Hepatic stellate cell (primary cell): ENCODE measurements at regions not wholly inside any gene's neighbourhood (a gene's known extent, or its start where the extent isn't known, plus 50 kb on each side); places are given as distances from the start of the nearest gene placed in this dataset.
A peak's percentile ranks its signal among the peaks of the same experiment; 100 is the strongest.

ENCODE experiments used
- DNase-seq: peaks from one replicate; pipeline ENCODE4 v3.0.0; 2011; ENCODE audit warnings: low spot score

DNA sequence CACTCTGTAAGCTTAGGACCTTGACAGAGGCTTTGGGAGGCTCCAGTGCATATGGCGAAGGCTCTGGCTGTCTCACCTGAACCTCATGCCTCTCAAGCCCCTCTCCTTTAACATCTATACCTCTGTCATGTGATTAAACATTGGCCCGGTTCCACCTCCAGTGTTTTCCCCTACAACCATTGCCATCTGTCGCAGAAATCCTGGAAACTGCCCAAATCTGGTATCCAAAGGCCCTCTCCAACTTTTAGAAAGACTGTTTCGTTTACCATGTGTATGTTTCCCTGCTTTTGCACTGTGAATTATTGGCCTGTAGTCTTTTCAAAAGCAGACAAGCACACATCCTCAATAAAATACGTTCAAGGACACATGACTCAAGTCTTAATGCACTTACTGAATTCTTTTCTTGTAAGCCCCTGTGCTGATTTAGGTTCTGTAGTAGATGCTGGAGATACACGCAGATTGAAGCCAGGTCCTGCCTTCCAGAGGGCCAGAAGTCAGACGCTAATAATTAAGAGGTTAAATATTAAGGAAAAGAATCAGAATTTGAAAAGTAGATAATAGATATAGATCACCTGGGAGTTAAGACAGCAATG, 386.4 kb upstream of the SLC14A2 start:
- DNase-seq, result no peak

- no peak for DNase-seq
Observed at GRCh38 chr18:45231617-45232016, 383.7 kb upstream of the SLC14A2 start.

- no peak for DNase-seq
Observed at GRCh38 chr18:45232061-45232460, 383.2 kb upstream of the SLC14A2 start.

DNA sequence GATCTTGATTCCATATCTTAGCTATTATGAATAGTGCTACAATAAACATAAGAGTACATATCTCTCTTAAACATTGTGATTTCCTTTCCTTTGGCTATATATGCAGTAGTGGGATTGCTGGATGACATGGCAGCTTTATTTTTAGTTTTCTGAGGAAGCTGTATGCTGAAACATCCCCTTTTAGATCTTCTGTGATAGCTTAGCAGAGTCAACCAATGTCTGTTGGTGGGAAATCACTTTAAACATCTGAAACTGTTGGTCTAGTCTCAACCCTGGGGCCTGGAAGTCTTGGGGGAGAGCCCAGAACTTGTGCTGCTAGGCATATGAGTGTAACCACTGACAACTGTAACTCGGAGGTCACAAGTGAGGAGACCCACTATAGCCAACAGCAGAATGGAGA, 378.6 kb upstream of the SLC14A2 start:
- no peak for DNase-seq

DNA sequence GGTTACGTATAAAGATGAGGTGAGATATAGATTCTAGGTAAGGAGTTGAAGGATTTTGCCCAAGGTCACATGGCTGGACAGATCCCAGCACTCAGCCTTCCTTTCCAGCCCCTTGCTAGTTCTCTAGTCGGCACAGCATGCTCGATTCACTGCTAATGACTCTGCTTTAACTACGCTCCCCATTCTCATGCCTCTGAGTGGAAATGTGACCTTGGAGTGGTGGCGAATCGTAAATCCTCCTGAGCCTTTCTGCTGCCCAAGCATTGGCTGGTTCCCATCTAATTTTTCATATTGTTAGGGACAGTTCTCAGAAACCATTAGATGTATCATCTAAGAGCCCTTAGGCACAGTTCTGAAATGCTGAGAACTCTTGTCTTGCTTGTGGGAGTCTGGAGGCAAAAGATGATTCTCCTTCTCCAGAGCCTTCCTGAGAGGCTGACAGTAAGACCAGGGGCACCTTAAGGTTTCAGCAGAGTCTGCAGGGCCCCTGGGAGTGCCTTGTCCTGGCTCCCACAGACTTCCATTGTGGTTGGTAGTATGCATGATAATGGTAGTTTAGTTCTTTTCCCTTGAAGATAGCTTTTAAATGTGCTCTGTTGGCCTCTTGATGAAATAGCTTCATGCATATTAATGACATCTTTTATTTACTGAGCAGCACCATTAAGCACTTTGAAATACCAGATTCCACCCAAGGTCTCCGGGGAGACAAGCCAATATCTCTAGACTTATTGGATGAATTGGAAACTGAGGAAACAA, 377.8 kb upstream of the SLC14A2 start:
- no peak for DNase-seq

DNA sequence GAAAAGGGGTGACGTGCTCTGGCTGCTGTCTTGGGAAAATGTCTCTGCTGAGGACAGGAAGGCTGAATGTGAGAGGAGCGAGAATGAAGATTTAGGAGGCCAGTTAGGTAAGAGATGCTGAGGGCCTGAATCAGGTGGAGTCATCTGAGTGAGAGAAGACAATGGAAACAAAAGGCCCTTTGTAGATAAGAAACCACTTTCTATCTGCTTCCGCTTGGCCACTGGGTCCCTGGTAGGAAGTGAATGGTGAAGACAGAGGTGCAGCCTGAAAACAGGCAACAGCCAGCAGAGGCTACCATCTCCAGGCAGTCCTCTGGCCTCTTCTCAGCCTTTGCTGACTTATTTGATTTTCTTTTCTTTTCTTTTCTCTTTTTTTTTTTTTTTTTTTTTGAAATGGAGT, 374.0 kb upstream of the SLC14A2 start:
- no peak for DNase-seq

DNA sequence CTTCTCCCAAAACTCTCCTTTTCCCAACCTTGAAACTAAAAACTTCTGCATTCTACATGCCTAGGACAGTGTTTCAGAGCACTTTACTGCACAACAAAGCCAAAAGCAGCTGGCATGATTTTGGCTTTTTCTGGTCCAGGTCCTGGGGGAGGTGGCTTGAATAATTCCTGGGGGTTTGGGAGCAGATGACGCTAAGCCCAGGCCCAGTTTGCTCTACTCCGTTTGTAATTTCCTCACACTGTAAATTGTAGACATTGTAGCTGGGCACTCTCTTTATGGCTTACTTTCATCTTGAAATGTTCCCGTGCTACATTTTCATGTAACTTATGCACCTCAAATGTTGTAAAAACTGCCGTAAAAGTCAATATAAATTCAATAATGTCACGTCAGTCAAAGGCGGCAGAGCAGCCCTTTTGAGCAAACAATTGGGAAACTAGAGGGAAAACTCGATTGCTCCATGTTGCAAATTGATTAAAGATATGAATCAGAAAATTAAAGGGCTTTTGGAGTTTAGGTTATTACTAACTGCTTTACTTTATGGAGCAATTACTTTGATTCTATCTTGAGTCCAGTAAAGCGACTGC, 373.2 kb upstream of the SLC14A2 start:
- no peak for DNase-seq

GRCh38 chr18:45243340-45244110, 371.8 kb upstream of the SLC14A2 start:
- DNase-seq, result no peak

- DNase-seq, result no peak
Observed at GRCh38 chr18:45245091-45245511, 370.2 kb upstream of the SLC14A2 start.

DNA sequence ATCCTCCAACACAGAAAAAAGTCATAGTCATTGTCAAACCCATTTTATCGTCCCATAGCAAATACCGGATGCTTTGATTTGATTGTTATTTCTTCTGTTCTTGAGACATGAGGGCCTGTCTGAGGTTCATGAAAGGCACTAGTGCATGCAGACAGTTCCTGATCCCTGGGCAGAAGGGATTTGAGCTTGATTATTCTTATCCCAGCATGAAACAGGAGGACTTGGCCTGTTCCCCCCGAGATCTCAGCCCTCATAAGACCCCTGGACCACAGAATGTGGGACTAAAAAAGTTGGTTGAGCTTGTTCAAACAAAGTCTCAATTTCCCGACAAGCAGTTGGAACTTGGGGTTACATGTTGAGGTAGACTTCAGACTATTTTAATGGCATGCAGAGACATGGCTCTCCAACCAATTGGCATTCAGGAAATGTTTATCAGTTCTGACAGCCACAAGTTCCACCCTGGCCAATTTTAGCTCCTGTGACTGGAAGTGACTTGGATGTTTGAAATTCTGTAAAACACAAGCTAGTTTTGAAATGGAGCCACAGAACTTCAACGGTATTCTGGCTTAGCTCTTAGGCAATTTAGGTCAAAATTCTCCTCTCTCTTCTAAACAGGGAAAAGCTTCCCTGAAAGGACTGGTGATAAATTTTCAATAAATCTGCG, 366.9 kb upstream of the SLC14A2 start:
- peak; percentile 54 for DNase-seq

- no peak for DNase-seq
Observed at GRCh38 chr18:45249246-45249661, 366.0 kb upstream of the SLC14A2 start.

DNA sequence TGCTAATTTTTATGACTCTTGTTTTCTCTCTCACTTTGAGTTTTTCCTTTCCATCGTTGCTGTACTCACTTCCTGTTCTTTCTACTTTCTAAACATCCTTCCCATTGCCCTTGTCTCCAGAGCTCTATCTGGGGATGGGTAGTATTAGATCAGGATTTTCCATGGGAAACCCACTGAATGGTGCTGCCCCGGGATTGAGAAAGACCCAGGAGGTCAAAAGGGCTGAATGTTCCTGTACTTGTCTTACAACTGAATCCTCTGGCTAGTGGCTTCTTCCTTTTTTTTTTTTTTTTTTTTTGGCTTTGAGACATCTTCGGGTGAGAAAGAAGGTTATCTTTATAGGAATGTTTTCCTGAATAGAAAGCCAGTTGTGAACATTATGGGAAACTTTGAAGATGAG, 364.8 kb upstream of the SLC14A2 start:
- no peak for DNase-seq

GRCh38 chr18:45251236-45251635, 364.0 kb upstream of the SLC14A2 start:
- DNase-seq, result no peak

DNA sequence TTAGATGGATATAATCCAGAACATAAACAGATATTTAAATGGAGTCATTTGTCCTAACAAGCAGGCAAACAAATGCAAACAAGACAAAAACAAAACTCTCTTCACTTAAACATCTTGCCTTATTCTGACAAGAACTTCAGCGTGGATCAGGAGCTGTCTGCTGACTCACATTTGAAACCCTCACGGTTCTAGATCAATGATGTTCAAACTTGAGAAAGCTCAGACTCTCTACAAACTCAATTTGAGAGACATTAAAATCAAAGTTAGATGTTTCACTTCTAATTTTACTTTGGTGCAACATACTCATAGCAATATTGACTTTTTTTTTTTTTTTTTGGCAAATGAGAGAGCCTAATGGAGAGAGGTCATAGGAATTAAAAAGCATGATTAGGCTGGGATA, 362.8 kb upstream of the SLC14A2 start:
- no peak for DNase-seq

DNA sequence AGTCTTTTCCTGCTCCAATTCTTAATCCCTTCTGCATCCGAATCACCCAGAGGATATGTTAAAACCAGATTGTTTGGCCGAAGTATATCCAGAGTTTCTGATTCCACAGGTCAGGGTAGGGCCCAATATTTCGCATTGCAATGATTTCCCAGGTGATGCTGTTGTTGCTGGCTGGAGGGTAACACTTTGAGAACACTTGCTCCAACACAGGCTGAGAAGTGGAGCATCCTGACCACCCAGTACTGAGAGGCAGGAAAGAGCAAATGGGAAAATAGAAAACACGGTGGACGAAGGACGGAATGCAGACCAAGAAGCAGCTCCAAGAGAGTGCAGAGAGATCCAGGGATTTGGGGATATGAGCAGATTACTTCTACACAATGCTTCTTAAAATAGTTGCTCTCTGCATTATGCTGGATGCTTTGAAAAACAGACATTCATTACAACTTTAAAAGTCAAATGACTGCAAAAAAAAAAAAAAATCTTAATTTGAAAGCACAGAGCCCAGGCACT, 362.2 kb upstream of the SLC14A2 start:
- no peak for DNase-seq

DNA sequence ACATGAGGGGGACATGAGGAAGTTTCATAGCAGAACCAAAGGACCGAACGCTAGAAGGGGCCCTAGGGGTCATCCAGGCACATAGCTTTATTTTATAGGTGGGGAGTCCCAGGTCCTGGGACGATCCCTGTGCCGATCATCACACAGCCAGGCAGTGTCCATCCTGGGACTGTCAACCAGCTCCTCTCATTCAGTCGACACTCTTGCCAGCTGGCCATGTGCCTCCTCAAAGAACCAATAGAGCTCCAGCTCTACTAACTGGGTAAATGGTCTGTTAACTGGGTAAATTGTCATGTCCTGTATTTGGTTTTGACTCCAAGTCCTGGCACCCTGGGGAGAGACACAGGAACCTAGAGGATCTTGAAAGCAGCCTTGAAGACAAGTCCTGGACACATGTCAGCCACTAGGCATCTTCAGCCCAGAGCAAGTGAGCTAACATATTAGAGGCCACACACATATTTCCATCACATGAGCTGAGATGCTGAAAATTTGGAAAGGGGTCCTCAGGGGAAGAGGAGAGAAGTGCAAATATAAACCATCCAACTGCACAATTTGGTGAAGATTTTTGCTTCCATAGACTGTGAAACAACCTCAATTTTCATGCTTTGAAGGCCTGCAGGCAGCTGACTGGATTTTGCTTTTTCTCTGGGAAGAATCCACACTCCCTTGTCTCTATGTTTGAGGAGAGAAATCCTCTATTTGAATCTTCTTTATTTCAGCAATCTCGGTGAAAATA, 361.1 kb upstream of the SLC14A2 start:
- no peak for DNase-seq

DNA sequence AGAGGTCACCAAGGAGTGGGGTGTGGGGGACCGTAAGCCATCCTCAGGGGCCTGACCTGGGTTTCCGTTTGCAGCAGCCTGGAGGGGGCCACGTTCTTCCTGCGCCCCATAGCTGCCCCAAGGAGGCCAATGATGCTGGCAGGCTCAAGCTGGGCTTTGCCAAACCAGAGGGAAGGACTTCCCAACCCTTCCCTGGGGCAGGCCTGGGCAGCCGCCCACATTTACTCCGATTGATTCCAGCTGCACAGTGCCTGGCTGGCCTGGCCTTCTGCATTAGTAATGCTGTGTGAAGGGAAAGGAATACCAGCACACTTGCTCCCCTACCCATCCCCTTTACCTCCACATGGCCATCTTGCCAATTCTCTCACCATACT, 360.6 kb upstream of the SLC14A2 start:
- no peak for DNase-seq

DNA sequence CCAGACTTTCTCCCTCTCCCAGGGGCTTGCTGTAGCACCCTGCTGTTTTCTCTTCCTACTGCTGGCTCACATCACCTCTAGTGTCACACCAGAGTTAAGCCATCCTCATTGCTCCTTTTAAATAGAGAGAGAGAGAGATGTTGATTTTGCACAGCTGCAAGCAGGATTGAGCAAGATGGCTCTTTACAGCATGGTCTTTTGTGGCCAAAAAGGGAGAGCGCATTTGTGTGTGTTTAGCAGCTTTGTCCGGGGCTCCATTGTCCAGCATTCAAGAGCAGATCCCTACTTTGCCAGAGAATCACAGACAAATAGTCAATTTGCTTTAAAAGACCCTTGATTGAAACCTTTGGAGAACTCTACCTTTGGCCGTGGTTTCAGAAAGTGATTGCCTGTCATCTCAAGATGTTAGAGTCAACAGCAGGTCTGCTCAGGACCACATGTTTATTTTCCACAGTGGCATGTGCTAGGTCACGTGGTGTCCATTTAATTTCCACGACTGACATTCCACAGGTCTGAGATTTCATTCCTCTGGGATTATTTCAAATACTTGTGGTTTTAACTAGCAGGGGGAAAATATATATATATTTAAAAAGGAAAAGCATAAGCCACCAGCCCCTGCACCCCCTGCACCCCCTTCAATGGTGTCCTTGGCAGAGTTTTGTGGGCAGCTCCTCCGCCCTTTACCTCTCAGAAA, 359.9 kb upstream of the SLC14A2 start:
- DNase-seq, result peak; percentile 75

GRCh38 chr18:45260125-45260524, 355.2 kb upstream of the SLC14A2 start:
- no peak for DNase-seq

DNA sequence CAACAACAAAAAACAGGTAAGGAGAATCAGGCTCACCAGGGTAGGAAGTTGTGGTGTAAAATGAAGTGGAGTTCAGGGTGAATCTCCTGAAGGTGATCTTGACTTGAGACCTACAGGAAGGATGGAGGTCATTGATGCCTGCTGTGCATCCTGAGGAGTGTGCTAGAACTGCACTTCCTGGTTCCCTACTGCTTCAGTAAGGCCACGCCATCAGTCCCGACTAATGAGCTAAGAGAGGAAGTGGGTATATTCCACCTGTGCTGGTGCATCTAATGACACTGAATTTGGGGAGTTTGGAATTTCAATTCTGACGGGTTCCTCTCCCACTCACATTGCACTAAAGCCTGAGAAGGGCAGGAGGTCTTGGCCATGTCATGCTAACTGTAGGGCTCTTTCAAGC, 349.3 kb upstream of the SLC14A2 start:
- no peak for DNase-seq

DNA sequence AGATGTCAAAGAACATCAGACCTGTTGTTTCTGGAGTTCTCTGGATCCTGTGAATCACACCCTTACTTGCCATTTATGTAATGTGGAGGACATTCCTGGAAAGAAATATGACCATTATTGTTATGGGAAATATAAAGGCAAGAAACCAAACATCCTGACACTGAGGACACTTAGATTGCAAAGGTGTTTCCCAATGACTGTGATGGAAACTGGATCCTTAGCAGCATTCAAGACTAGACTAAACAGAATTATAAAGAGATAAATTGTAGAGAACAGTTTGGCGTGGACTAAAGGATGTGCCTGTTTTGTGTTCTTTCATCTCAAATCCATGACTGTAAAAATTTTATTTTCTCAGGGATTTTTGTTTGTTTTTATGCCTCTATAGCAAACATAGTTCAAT, 347.7 kb upstream of the SLC14A2 start:
- no peak for DNase-seq
